HepG2 (cell line): ENCODE measurements at regions not wholly inside any gene's neighbourhood (a gene's known extent, or its start where the extent isn't known, plus 50 kb on each side); places are given as distances from the start of the nearest gene placed in this dataset.

ENCODE experiments used
- ATAC-seq: fragments of 200-7000 bp; cut with Tn5 transposase; 3 replicates; pipeline ENCODE4 v1.9.1; 2020; ENCODE audit warnings: mild to moderate bottlenecking, moderate library complexity
- BruUV-seq: library from RNA; stranded (reverse); fragments of 400-500 nt; replicated peaks from 2 replicates; lab custom pipeline; 2021; lab: Mats Ljungman, UMichigan
- CTCF ChIA-PET: fragments of 300-600 bp; formaldehyde crosslinking; extraction: SDS; loops from one replicate; lab custom pipeline; 2021; ENCODE audit warnings: low total read pairs, inconsistent platforms, low intra/inter-chr PET ratio; lab: Yijun Ruan, JAX
- POLR2A ChIA-PET: fragments of 350-600 bp; sonication (Branson Sonifier 250); formaldehyde crosslinking; loops from one replicate; lab custom pipeline; 2020; ENCODE audit warnings: antibody characterized with exemption, inconsistent platforms; lab: Yijun Ruan, JAX
- DNase-seq: peaks from one replicate; pipeline ENCODE4 v3.0.0-alpha.2; 2015; ENCODE audit warnings: low spot score
- FAIRE-seq: peaks from 3 replicates; lab custom pipeline; 2011; peaks lifted over from hg19 to GRCh38; lab: Jason Lieb, UNC
- H2AFZ ChIP-seq: one replicate; pipeline ENCODE4 v1.6.1; 2011; ENCODE audit warnings: low read length, inconsistent platforms
- H3K27ac ChIP-seq: fragments of 300-600 bp; 3 replicates; pipeline ENCODE4 v1.8.0; 2011; ENCODE audit warnings: mixed run types, mild to moderate bottlenecking, mixed read lengths, low read length, inconsistent platforms; ENCODE audit not compliant: insufficient read depth; ENCODE audit errors: extremely low read length
- H3K27me3 ChIP-seq, 2 experiments: fragments of 200-600 bp in 1 of 2; 2 replicates in 1 of 2; 3 replicates in 1 of 2; pipeline versions ENCODE4 v1.6.0 to v1.8.0; 2011; ENCODE audit warnings: low read length in 2 of 2, mild to moderate bottlenecking in 2 of 2, moderate library complexity in 2 of 2, inconsistent platforms in 1 of 2; ENCODE audit not compliant: insufficient read depth in 2 of 2, control insufficient read depth in 1 of 2
- H3K36me3 ChIP-seq, 2 experiments: fragments of 200-600 bp in 1 of 2; replicated peaks in 1 of 2; 2 replicates in 1 of 2; 3 replicates in 1 of 2; pipeline versions ENCODE4 v1.5.1 to v1.8.0; 2011; ENCODE audit warnings: low read length in 2 of 2, inconsistent platforms in 1 of 2; ENCODE audit not compliant: insufficient read depth in 2 of 2, control insufficient read depth in 1 of 2
- H3K4me1 ChIP-seq: 2 replicates; pipeline ENCODE4 v1.5.1; 2012; ENCODE audit warnings: low read length, inconsistent platforms; ENCODE audit not compliant: insufficient read depth
- H3K4me2 ChIP-seq: 2 replicates; pipeline ENCODE4 v1.6.0; 2011; ENCODE audit warnings: low read depth, low read length, inconsistent platforms
- H3K4me3 ChIP-seq, 3 experiments: fragments of 200-600 bp in 1 of 3; sonication (generic), shearing (Covaris generic) in 1 of 3; replicated peaks in 1 of 3; 2 replicates each; pipeline ENCODE4 v1.5.1; 2011 to 2016; ENCODE audit warnings: low read length in 3 of 3, inconsistent platforms in 2 of 3, low read depth in 2 of 3, mild to moderate bottlenecking in 2 of 3, control low read depth in 1 of 3, mixed read lengths in 1 of 3; ENCODE audit not compliant: insufficient read depth in 1 of 3
- H3K79me2 ChIP-seq: one replicate; pipeline ENCODE4 v1.6.1; 2011; ENCODE audit warnings: low read length, inconsistent platforms; ENCODE audit not compliant: insufficient read depth
- H3K9ac ChIP-seq: 2 replicates; pipeline ENCODE4 v1.6.0; 2011; ENCODE audit warnings: mild to moderate bottlenecking, low read depth, low read length, inconsistent platforms; ENCODE audit not compliant: insufficient read depth
- H3K9me3 ChIP-seq: 2 replicates; pipeline ENCODE4 v1.5.1; 2012; ENCODE audit warnings: mild to moderate bottlenecking, low read length
- H4K20me1 ChIP-seq: 2 replicates; pipeline ENCODE4 v1.6.0; 2011; ENCODE audit warnings: inconsistent platforms, mild to moderate bottlenecking, low read length, moderate library complexity; ENCODE audit not compliant: insufficient read depth
- CEBPB ChIP-seq: IDR thresholded peaks from 2 replicates; pipeline ENCODE4 v1.6.1; 2011; ENCODE audit warnings: low read depth, low read length, improper control_type of control experiment, borderline replicate concordance
- CEBPG ChIP-seq: IDR thresholded peaks from 2 replicates; pipeline ENCODE4 v1.6.1; 2016
- DMAP1 ChIP-seq: IDR thresholded peaks from 2 replicates; pipeline ENCODE4 v1.6.1; 2016
- ETV5 ChIP-seq: IDR thresholded peaks from 2 replicates; pipeline ENCODE4 v1.6.1; 2018; ENCODE audit warnings: missing biosample characterization, missing genetic modification reagents, inconsistent platforms, borderline replicate concordance
- FOSL1 ChIP-seq: sonication (generic); formaldehyde crosslinking; IDR thresholded peaks from 2 replicates; pipeline ENCODE4 v1.9.0; 2021; ENCODE audit warnings: missing genetic modification reagents, borderline replicate concordance
- FOXA3 ChIP-seq: IDR thresholded peaks from 2 replicates; pipeline ENCODE4 v1.6.1; 2016; ENCODE audit warnings: missing genetic modification reagents, missing compliant biosample characterization
- HNRNPUL1 ChIP-seq: fragments of 200-400 bp; formaldehyde crosslinking; IDR thresholded peaks from 2 replicates; pipeline ENCODE4 v1.6.1; 2017; ENCODE audit warnings: low read depth, mild to moderate bottlenecking, low read length, moderate library complexity
- JARID2 ChIP-seq: sonication (generic); formaldehyde crosslinking; IDR thresholded peaks from 2 replicates; pipeline ENCODE4 v1.8.1; 2023; ENCODE audit warnings: missing genetic modification reagents, inconsistent platforms; ENCODE audit not compliant: insufficient replicate concordance
- KDM6A ChIP-seq: IDR thresholded peaks from 2 replicates; pipeline ENCODE4 v1.6.1; 2016; ENCODE audit warnings: low read depth
- NPAS2 ChIP-seq: sonication (generic); formaldehyde crosslinking; IDR thresholded peaks from 2 replicates; pipeline ENCODE4 v1.8.0; 2022; ENCODE audit warnings: mild to moderate bottlenecking, missing genetic modification reagents, borderline replicate concordance
- RAD21 ChIP-seq: fragments of 450-650 bp; formaldehyde crosslinking; IDR thresholded peaks from 2 replicates; pipeline ENCODE4 v1.5.0; 2020; ENCODE audit warnings: mild to moderate bottlenecking
- RFX5 ChIP-seq: IDR thresholded peaks from 2 replicates; pipeline ENCODE4 v1.6.1; 2011; ENCODE audit warnings: low read depth, low read length, improper control_type of control experiment
- STAG1 ChIP-seq: sonication (generic); formaldehyde crosslinking; IDR thresholded peaks from 2 replicates; pipeline ENCODE4 v1.4.0; 2020; ENCODE audit warnings: missing genetic modification reagents
- ZBTB38 ChIP-seq: sonication (generic); formaldehyde crosslinking; IDR thresholded peaks from 2 replicates; pipeline ENCODE4 v1.5.1; 2020; ENCODE audit warnings: mild to moderate bottlenecking, missing genetic modification reagents
- ZFP37 ChIP-seq: sonication (generic); formaldehyde crosslinking; IDR thresholded peaks from 2 replicates; pipeline ENCODE4 v1.4.0; 2020; ENCODE audit warnings: missing genetic modification reagents, borderline replicate concordance
- ZKSCAN1 ChIP-seq: fragments of 150-350 bp; IDR thresholded peaks from 2 replicates; pipeline ENCODE4 v1.6.1; 2014; ENCODE audit warnings: low read length
- ZMYM2 ChIP-seq: sonication (generic); formaldehyde crosslinking; IDR thresholded peaks from 2 replicates; pipeline ENCODE4 v1.8.0; 2022; ENCODE audit warnings: mild to moderate bottlenecking, missing genetic modification reagents
- ZNF383 ChIP-seq: sonication (generic); formaldehyde crosslinking; IDR thresholded peaks from 2 replicates; pipeline ENCODE4 v1.4.0; 2020; ENCODE audit warnings: missing genetic modification reagents, mild to moderate bottlenecking, borderline replicate concordance
- ZNF430 ChIP-seq: sonication (generic); formaldehyde crosslinking; IDR thresholded peaks from 2 replicates; pipeline ENCODE4 v1.9.0; 2021; ENCODE audit warnings: mild to moderate bottlenecking, missing genetic modification reagents
- ZNF597 ChIP-seq: sonication (generic); formaldehyde crosslinking; IDR thresholded peaks from 2 replicates; pipeline ENCODE4 v1.5.0; 2020; ENCODE audit warnings: missing genetic modification reagents
- ZNF678 ChIP-seq: sonication (generic); formaldehyde crosslinking; IDR thresholded peaks from 2 replicates; pipeline ENCODE4 v1.4.0; 2020; ENCODE audit warnings: mild to moderate bottlenecking, missing genetic modification reagents
- WGBS: methylation state at CpG from one replicate; pipeline ENCODE4 v1.1.6; 2017; ENCODE audit warnings: low lambda C conversion rate; 5-methylcytosine and 5-hydroxymethylcytosine counted together
- in situ Hi-C: cut with HindIII; loops from 2 replicates; pipeline ENCODE4 v1.10.0; 2017; ENCODE audit warnings: low pct_unique_long_range_greater_than_20kb; ENCODE audit not compliant: extremely low pct_ligation_motif_present
- intact Hi-C: fragments of 100-400 bp; cut with micrococcal nuclease; formaldehyde crosslinking; loops from one replicate; pipeline ENCODE4 v1.10.0; 2022; ENCODE audit not compliant: unreplicated experiment
- TF ChIP-seq, protein P1 (sequence below): sonication (generic); formaldehyde crosslinking; IDR thresholded peaks from 2 replicates; pipeline ENCODE4 v1.4.0; 2020; ENCODE audit warnings: mild to moderate bottlenecking, missing genetic modification reagents

- in situ Hi-C loops (no loop called here), intact Hi-C loops (no loop called here)
- no peaks in the 10 kb centered on the region for H3K9me3 ChIP-seq
- H3K36me3 ChIP-seq = no peaks in the 10 kb centered on the region
- TF ChIP-seq ZMYM2 (no peak), CEBPG (CRISPR knock-in tag) (peak; percentile 58), DMAP1 (no peak), ZNF430 (CRISPR knock-in tag) (no peak), JARID2 (no peak), CEBPB (peak; percentile 71), HNRNPUL1 (no peak), ZNF678 (CRISPR knock-in tag) (no peak), RFX5 (no peak)
- H3K27me3 ChIP-seq = no peaks in the 10 kb centered on the region; a peak in 1 of 5 replicates
- ChIA-PET CTCF (no interaction called here), POLR2A (no interaction called here)
- H3K4me1 ChIP-seq = peaks cover 22% of the 10 kb centered on the region
- DNase-seq (no peak), ATAC-seq (no peak), FAIRE-seq (no peak)
- BruUV-seq = no TSS peak
- no peak overlapping the region for H2AFZ ChIP-seq
- WGBS = 0% methylated on average over 2 of the region's 2 CpGs
- H3K9ac ChIP-seq = no peak overlapping the region
- no peak overlapping the region for H3K4me3 ChIP-seq
- H3K27ac ChIP-seq = no peak overlapping the region
- no peaks in the 10 kb centered on the region for H4K20me1 ChIP-seq
- no peaks in the 10 kb centered on the region for H3K79me2 ChIP-seq
- no peak overlapping the region for H3K4me2 ChIP-seq
Observed at GRCh38 chr9:15361737-15362136, 54.7 kb upstream of the TTC39B start.

- Histone ChIP-seq H3K79me2 (no peaks in the 10 kb centered on the region), H3K9ac (no peak overlapping the region), H4K20me1 (no peaks in the 10 kb centered on the region), H2AFZ (no peak overlapping the region), H3K27me3 (no peaks in the 10 kb centered on the region), H3K4me3 (no peak overlapping the region), H3K36me3 (no peaks in the 10 kb centered on the region), H3K4me2 (no peak overlapping the region), H3K27ac (peak overlapping the region; percentile 42), H3K4me1 (peaks cover 64% of the 10 kb centered on the region), H3K9me3 (no peaks in the 10 kb centered on the region)
- DNase-seq (peak; percentile 60), ATAC-seq (peak; percentile 97), FAIRE-seq (peak; percentile 59)
- no TSS peak for BruUV-seq
- CTCF ChIA-PET = interaction anchor here (1.2 kb wide), 1 partner anchor 145 kb away, joined by 10 read pairs; no protein-coding TSS in a partner anchor
- POLR2A ChIA-PET = interaction anchor here (0.6 to 1.3 kb wide), 2 partner anchors 8 to 50 kb away, joined by 3 to 6 read pairs; partner anchors contain the start of gene TTC39B
- in situ Hi-C loops (no loop called here), intact Hi-C loops (loop anchor here (1.0 to 2.0 kb wide), 2 partner anchors 77 to 146 kb away; no protein-coding TSS in a partner anchor)
- 32% methylated on average over 4 of the region's 4 CpGs for WGBS
- TF ChIP-seq ZNF383 (CRISPR knock-in tag) = no peak
- no peak for TF ChIP-seq ZKSCAN1
- no peak for TF ChIP-seq ZNF597 (CRISPR knock-in tag)
- TF ChIP-seq STAG1 (CRISPR knock-in tag) = peak; percentile 74
- TF ChIP-seq FOSL1 (CRISPR knock-in tag) = no peak
- no peak for TF ChIP-seq ZFP37
- TF ChIP-seq ZBTB38 = no peak
- no peak for TF ChIP-seq ETV5 (CRISPR knock-in tag)
- TF ChIP-seq RAD21 = peak; percentile 59
- TF ChIP-seq NPAS2 = no peak
- TF ChIP-seq FOXA3 (CRISPR knock-in tag) = no peak
- TF ChIP-seq, protein P1, sequence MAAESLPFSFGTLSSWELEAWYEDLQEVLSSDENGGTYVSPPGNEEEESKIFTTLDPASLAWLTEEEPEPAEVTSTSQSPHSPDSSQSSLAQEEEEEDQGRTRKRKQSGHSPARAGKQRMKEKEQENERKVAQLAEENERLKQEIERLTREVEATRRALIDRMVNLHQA = no peak
- TF ChIP-seq KDM6A (CRISPR knock-in tag) = no peak
Observed at GRCh38 chr9:15357050-15357653, 50.1 kb upstream of the TTC39B start.
